NCI-H446 treated with DMSO at 0.1 percent for 48 hours (cell line): ENCODE measurements at regions not wholly inside any gene's neighbourhood (a gene's known extent, or its start where the extent isn't known, plus 50 kb on each side); places are given as distances from the start of the nearest gene placed in this dataset.

Experiments
- DNase-seq: peaks from one replicate; lab custom pipeline; 2025; lab: John Stamatoyannopoulos, UW

- DNase-seq, result no peak
Observed at GRCh38 chr10:64080071-64080470, 558.9 kb downstream of the REEP3 start.

DNA sequence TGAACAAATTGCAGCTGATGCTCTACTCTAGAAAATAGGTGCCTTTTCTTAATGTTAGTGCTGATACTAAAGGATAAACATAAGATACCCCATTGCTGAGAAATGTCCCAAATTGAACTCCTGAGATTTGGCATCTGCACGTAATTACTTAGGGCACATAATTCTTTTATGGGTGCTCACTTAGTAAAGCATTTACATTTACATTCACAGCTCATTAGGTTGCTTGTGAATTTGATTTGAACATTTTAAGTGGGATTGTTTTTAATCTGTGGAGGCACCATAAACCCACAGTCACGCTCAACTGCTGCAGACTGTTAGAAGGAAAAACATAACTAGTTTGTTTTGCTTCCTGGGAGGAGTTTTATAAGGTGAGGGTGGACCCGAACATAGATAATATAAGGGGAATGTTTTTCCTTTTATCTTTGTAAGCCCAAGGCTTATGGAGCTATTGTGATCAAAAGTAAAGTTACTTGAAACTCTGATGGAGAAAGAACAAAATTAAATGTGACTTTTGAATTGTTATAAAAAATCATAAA, 560.8 kb downstream of the REEP3 start:
- no peak for DNase-seq

GRCh38 chr10:64086083-64086767, 565.0 kb downstream of the REEP3 start:
- no peak for DNase-seq

- DNase-seq, result no peak
Observed at GRCh38 chr10:64089648-64090047, 568.4 kb downstream of the REEP3 start.

GRCh38 chr10:64090865-64091264, 569.7 kb downstream of the REEP3 start:
- DNase-seq, result no peak

GRCh38 chr10:64091897-64092296, 570.7 kb downstream of the REEP3 start:
- DNase-seq, result no peak

DNA sequence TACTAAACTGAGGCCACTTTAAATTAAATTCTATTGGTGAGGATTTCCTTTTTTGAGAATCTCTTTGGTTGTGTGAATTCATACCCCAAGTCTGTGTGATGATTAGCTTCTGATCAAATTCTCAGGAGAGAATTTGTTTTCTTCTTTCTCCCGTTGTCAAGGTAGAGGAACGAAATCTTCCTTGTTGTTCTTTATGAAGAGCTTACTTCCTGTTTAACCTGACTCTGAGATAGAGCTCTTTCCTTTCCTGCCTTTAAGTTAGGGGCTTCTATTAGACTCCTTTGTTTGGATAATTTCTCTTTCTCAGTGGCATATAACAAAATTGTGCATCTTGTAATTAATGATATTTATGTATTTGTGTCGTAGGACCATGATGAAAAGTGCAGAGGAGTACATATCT, 572.1 kb downstream of the REEP3 start:
- DNase-seq, result no peak

GRCh38 chr10:64093946-64094535, 572.8 kb downstream of the REEP3 start:
- DNase-seq, result no peak

- no peak for DNase-seq
Observed at GRCh38 chr10:64096941-64097340, 575.7 kb downstream of the REEP3 start.

- no peak for DNase-seq
Observed at GRCh38 chr10:64097391-64098122, 576.4 kb downstream of the REEP3 start.

GRCh38 chr10:64098994-64099393, 577.8 kb downstream of the REEP3 start:
- DNase-seq, result no peak

- DNase-seq, result no peak
Observed at GRCh38 chr10:64101606-64102263, 580.5 kb downstream of the REEP3 start.

GRCh38 chr10:64102264-64102633, 581.0 kb downstream of the REEP3 start:
- DNase-seq, result no peak

DNA sequence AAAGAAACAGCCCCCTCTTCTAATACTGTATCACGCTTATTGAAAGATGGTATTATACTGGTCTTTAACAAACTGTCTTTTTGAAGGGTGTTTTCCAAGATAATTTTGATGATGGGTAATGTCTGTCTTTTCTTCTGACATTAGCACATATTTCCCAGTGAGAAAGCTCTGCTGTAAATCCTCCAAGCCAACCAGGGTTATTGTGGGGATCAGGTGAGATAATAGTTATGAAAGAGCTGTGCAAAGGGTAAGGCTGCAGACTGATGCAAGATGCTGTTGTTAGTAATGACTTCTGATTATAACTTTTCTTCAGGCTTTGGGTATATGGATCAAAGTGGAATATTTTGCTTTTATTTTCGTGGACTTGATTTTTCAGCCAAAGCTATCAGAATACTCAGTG, 581.7 kb downstream of the REEP3 start:
- no peak for DNase-seq

GRCh38 chr10:64103750-64104470, 582.7 kb downstream of the REEP3 start:
- DNase-seq, result no peak

DNA sequence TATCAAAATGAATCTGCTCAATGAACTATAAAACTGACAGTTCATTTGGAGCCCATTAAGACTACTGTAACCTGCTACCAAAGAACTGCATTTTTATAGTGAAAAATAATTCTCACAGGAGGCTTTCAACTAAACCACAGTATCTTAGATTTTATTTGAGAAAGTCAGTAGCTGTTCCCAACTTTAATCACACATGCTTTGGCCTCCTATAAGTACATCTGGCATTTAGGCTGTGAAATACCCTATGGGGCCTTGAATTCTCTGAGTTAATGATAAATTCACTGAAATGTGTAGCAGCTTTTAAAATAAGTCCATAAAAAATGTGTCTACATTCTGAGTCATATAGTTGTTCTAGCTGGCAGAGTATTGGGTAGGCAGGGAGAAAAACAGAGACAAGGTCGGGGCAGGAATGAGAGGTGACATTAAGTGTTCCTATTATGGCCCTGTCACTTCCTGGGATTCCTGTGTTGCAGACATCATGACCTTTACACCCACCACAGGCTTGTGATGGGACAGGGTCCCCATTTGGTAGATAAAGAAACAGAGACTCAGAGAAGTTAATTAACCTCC, 588.8 kb downstream of the REEP3 start:
- no peak for DNase-seq

GRCh38 chr10:64112701-64113355, 591.6 kb downstream of the REEP3 start:
- DNase-seq, result no peak

GRCh38 chr10:64113375-64113774, 592.2 kb downstream of the REEP3 start:
- DNase-seq, result no peak

DNA sequence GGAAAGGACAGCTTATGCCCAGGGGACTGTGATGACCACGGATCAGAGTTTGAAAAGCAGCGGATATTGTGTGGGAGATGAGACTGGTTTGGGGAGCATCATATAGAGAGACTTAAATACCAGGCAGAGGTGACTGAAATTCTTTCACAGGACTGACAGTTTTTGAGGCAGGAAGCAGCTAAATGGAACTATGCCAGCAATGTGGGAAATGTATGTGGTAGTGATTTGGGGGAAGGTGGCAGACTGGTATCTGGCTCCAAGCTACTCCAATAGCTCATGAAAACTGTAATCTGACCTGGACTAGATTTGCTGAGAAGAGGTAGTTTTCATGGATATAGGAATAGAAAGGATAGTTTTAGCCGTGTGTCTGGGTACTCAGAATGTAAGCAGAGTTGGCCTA, 592.6 kb downstream of the REEP3 start:
- DNase-seq, result no peak

DNA sequence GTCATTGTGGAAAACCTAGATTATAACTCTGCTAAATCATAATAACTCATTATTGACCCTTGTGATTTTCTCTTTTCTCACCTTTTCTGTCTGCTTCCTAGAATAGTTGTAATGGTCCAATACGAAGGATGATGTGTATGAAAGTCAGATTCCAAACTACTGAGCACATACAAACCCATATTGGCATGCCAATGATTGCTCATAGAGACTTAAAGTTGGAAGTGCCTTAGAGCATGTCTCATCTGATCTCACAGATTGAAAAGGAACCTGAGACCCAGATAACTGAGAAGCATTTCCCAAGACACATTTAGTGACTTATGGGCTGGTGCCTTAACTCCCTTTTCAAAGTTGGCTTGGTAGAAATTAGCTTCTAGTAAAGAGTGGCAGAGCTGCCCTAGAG, 594.3 kb downstream of the REEP3 start:
- no peak for DNase-seq
